T1000 (cell line): ENCODE measurements at regions not wholly inside any gene's neighbourhood (a gene's known extent, or its start where the extent isn't known, plus 50 kb on each side); places are given as distances from the start of the nearest gene placed in this dataset.

Experiments
- DNase-seq: peaks from one replicate; lab custom pipeline; 2025; ENCODE audit warnings: mixed read lengths; lab: John Stamatoyannopoulos, UW

- DNase-seq, result no peak
These were observed 145.4 kb downstream of the RPAP3 start for GRCh38 chr12:47560415-47560814.

- DNase-seq, result no peak
These were observed 147.0 kb downstream of the RPAP3 start for GRCh38 chr12:47558625-47559345.

DNA sequence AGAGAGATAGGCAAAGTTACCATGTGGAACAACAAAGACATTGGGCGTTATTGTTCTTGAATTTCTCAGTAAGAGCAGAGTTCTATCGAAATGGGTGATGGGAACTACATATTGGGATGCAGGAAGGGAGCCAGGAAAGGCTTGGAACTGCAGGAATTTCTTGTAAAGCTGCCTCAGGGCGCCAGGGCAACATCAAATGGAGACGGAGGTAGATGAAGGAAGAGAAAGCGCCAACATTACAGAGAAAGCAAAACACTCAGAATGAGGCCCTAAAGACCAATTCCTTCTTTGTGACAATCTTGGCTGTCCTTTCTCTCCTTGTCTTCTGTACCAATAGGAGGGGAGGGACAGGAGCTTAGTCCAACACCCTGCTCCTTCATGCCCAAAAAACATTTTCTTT lies 148.4 kb downstream of the RPAP3 start:
- DNase-seq, result no peak

- DNase-seq, result no peak
These were observed 149.4 kb downstream of the RPAP3 start for GRCh38 chr12:47556261-47557030.

GRCh38 chr12:47554046-47554653 lies 151.7 kb downstream of the RPAP3 start:
- DNase-seq, result no peak

GRCh38 chr12:47553266-47553665 lies 152.6 kb downstream of the RPAP3 start:
- no peak for DNase-seq

- peak; percentile 88 for DNase-seq
These were observed 154.4 kb downstream of the RPAP3 start for GRCh38 chr12:47551426-47551851.

- DNase-seq, result no peak
These were observed 156.6 kb downstream of the RPAP3 start for GRCh38 chr12:47549258-47549657.

GRCh38 chr12:47548401-47548800 lies 157.4 kb downstream of the RPAP3 start:
- no peak for DNase-seq

- peak; percentile 71 for DNase-seq
These were observed 158.8 kb downstream of the RPAP3 start for GRCh38 chr12:47547077-47547476.

- DNase-seq, result no peak
These were observed 159.8 kb downstream of the RPAP3 start for GRCh38 chr12:47545938-47546609.

DNA sequence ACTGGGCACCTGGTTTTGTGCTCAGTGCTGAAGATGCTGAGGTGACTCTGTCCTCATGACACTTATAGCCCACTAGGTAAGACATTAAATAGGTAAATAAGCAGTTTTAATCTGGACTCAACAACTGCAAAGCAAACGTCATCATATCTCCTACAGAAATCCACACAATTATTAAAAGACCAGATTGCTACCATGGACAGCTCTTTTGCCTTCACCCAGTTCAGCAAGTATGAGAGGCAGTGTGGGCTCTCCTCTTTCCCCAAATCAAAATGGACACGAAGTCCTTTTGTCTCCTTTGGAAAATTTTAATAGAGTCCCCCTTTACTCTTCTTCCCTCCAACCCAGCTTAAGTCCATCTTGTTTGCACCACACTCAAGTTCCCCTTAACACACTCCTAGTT lies 171.1 kb downstream of the RPAP3 start:
- DNase-seq, result no peak

GRCh38 chr12:47530050-47530449 lies 175.8 kb downstream of the RPAP3 start:
- no peak for DNase-seq

DNA sequence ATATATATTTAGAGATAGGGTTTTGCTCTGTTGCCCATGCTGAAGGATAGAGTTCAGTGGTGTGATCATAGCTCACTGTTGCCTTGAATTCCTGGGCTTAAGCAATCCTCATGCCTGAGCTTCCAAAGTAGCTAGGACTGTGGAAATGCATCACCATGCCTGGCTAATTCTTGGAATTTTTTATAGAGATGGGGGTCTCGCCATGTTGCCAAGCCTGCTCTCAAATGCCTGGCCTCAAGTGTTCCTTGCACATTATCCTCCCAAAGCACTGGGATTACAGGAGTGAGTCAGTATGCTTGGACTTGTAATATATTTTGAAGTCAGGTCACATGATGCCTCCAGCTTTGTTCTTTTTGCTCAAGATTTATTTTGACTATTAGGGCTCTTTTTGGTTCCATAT lies 178.0 kb downstream of the RPAP3 start:
- no peak for DNase-seq

DNA sequence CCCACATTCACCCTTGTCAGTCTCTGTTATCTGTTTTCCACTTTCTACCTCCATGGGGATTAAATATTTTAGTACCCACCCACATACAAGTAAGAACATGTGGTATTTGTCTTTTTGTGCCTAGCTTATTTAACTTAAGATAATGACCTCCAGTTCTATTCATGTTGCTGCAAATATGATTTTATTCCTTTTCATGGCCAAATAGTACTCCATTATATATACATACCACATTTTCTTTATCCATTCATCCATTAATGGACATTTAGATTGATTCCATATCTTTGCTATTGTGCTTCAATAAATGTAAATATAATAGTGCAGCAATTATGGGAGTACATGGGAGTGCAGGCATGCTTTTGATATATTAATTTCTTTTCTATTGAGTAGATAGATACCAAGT lies 185.8 kb downstream of the RPAP3 start:
- no peak for DNase-seq

DNA sequence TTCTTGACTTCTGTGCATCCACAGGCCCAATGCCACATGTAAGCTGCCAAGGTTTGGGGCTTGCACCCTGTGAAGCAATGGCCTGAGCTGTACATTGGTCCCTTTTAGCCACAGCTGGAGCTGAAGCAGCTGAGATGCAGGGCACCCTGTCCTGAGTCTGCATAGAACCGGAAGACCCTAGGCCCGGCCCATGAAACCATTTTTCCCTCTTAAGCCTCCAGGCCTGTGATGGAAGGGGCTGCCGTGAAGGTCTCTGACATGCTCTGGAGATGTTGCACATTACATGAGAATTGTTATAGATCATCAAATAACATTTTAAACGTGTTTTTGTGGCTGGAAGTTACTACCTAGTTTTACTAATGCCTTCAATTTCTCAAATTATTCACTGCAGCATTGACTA lies 188.7 kb downstream of the RPAP3 start:
- no peak for DNase-seq

- peak; percentile 81 for DNase-seq
These were observed 196.4 kb downstream of the RPAP3 start for GRCh38 chr12:47509398-47509851.

- no peak for DNase-seq
These were observed 198.6 kb downstream of the RPAP3 start for GRCh38 chr12:47507221-47507620.

DNA sequence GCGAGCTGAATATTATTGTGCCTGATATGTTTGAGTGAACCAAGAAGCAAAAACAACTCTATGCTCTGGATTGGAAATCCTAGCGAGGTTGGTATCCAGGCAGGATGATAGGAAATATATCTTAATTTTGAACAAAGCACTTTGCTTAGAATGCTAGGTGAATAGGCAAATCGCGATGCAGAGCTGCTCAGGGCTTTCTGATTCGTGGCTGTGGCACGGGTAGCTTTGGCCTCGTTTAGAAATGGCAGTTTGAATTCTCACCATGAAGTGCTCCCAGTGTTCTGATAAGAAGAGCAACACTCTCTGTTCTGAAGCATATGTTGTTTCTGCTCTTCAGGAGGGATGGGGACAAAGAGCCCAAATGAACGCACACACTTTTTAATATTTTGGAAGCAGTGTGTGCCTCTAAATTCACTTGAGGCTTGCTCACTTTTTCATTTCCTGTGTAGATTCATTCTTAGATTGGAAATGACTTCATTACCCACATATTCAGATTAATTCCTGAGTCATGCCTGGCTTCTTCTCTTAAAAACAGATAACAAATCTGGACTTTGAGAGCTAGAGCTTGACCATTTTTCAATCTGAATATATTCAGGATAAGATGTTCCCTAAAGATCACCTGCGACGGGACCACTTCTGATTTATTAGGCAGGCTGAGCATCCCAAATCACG lies 200.9 kb downstream of the RPAP3 start:
- DNase-seq, result no peak

DNA sequence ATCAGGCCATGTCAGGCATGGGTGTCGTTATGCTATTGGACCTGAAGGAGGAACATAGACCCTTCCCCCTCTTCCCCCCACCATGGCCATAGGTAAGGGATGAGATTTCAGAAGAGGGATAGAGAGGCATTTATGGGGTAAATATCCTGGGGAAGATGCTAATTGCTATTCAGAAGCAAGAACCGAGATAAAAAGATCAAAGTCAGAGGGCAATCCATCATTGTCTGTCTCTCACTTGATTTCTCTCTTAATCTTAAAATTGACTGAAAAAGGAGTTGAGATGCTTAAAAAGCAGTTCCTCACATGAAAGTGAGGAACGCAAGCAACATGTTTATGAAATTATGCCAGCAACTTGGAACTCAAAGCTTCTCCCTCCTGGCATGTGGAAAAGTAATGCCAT lies 212.0 kb downstream of the RPAP3 start:
- DNase-seq, result no peak

GRCh38 chr12:47491516-47492305 lies 214.1 kb downstream of the RPAP3 start:
- DNase-seq, result no peak
